Gastrocnemius medialis (tissue), 4 donors: ENCODE measurements at regions not wholly inside any gene's neighbourhood (a gene's known extent, or its start where the extent isn't known, plus 50 kb on each side); places are given as distances from the start of the nearest gene placed in this dataset.

Source experiments
- ATAC-seq, 2 donors: fragments of 150-250 bp; one replicate each; pipeline ENCODE4 v1.9.1; 2016
- DNase-seq, 2 donors: peaks; one replicate each; pipeline ENCODE4 v3.0.0-alpha.2; 2019
- H3K27ac ChIP-seq, 4 donors: fragments of 200-600 bp; sonication (generic); 1 replicate in 1 of 4; 2 replicates in 3 of 4; pipeline ENCODE4 v1.5.1; 2016 to 2018; ENCODE audit warnings: mild to moderate bottlenecking in 2 of 4, moderate library complexity in 1 of 4
- H3K27me3 ChIP-seq, 3 donors: fragments of 200-600 bp; sonication (generic) in 2 of 3; 1 replicate in 1 of 3; 2 replicates in 2 of 3; pipeline versions ENCODE4 v1.5.1 to v1.6.0; 2016 to 2019; ENCODE audit warnings: mild to moderate bottlenecking in 1 of 3, moderate library complexity in 1 of 3
- H3K36me3 ChIP-seq, 2 donors: fragments of 200-600 bp; sonication (generic) in 1 of 2; one replicate each; pipeline ENCODE4 v1.5.1; 2017 to 2018
- H3K4me1 ChIP-seq, 2 donors: fragments of 200-600 bp; sonication (generic) in 1 of 2; one replicate each; pipeline ENCODE4 v1.5.1; 2016 to 2017; ENCODE audit warnings: mild to moderate bottlenecking in 2 of 2
- H3K4me3 ChIP-seq, 4 donors: fragments of 200-600 bp; sonication (generic) in 3 of 4; 1 replicate in 1 of 4; 2 replicates in 3 of 4; pipeline ENCODE4 v1.5.1; 2016 to 2019; ENCODE audit warnings: mild to moderate bottlenecking in 2 of 4
- H3K9me3 ChIP-seq, 3 donors: fragments of 200-600 bp; sonication (generic) in 2 of 3; 1 replicate in 1 of 3; 2 replicates in 2 of 3; pipeline ENCODE4 v1.5.1; 2016 to 2019
- POLR2A ChIP-seq, 2 donors: fragments of 450-650 bp; IDR thresholded peaks; one replicate each; pipeline ENCODE4 v1.6.1; 2017; ENCODE audit warnings: antibody characterized with exemption in 2 of 2, mild to moderate bottlenecking in 2 of 2, moderate library complexity in 2 of 2
- in situ Hi-C, 4 donors: fragments of 200-750 bp; cut with MboI; loops; one replicate each; pipeline versions ENCODE4 v1.15.0 to v1.8.0; 2017; ENCODE audit warnings: low sequenced_read_pairs in 4 of 4
- intact Hi-C: fragments of 100-400 bp; cut with DNase I; formaldehyde crosslinking; loops from one replicate; pipeline ENCODE4 v1.15.1; 2023; ENCODE audit warnings: low total_unique reads
- TF ChIP-seq, protein P1 (sequence below), 5 experiments: fragments of 450-650 bp in 3 of 5; fragments of 200-600 bp in 2 of 5; sonication (generic) in 2 of 5; IDR thresholded peaks in 4 of 5; conservative IDR thresholded peaks in 1 of 5; 1 replicate in 4 of 5; 2 replicates in 1 of 5; pipeline ENCODE4 v1.5.1; 2016 to 2019; ENCODE audit warnings: antibody characterized with exemption in 5 of 5, mild to moderate bottlenecking in 3 of 5, moderate library complexity in 3 of 5

DNA sequence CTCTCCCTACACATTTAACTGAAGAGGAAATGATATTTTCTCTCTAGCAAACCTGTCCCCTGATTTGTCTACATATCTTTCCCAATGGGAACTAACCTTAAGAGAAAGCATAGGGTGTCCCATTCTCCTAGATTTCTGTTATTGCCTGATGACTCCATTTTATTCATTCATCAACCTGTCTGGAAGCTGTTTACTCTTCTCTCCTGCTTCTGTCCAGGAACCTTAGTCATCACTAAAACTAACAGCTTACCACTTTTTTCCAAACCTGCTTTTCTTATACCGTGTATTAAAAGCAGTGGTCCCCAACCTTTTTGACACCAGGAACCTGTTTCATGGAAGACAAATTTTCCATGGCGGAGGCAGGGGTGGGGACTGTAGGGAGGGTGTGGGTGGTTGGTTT, 473.3 kb upstream of the PCDH15 start:
- no peak overlapping the region for H3K27ac ChIP-seq
- no peaks in the 10 kb centered on the region for H3K36me3 ChIP-seq
- DNase-seq = no peak
- no peaks in the 10 kb centered on the region for H3K27me3 ChIP-seq
- in situ Hi-C loops (no loop called here), intact Hi-C loops (no loop called here)
- no peaks in the 10 kb centered on the region for H3K4me1 ChIP-seq
- no peak for TF ChIP-seq POLR2A (IDR thresholded peaks at IDR 0.05)
- TF ChIP-seq, protein P1, sequence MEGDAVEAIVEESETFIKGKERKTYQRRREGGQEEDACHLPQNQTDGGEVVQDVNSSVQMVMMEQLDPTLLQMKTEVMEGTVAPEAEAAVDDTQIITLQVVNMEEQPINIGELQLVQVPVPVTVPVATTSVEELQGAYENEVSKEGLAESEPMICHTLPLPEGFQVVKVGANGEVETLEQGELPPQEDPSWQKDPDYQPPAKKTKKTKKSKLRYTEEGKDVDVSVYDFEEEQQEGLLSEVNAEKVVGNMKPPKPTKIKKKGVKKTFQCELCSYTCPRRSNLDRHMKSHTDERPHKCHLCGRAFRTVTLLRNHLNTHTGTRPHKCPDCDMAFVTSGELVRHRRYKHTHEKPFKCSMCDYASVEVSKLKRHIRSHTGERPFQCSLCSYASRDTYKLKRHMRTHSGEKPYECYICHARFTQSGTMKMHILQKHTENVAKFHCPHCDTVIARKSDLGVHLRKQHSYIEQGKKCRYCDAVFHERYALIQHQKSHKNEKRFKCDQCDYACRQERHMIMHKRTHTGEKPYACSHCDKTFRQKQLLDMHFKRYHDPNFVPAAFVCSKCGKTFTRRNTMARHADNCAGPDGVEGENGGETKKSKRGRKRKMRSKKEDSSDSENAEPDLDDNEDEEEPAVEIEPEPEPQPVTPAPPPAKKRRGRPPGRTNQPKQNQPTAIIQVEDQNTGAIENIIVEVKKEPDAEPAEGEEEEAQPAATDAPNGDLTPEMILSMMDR (IDR thresholded peaks at IDR 0.05 in 4 of 5, conservative IDR thresholded peaks at IDR 0.05 in 1 of 5) = no peak
- ATAC-seq = no peak
- no peak overlapping the region for H3K4me3 ChIP-seq
- no peaks in the 10 kb centered on the region for H3K9me3 ChIP-seq

DNA sequence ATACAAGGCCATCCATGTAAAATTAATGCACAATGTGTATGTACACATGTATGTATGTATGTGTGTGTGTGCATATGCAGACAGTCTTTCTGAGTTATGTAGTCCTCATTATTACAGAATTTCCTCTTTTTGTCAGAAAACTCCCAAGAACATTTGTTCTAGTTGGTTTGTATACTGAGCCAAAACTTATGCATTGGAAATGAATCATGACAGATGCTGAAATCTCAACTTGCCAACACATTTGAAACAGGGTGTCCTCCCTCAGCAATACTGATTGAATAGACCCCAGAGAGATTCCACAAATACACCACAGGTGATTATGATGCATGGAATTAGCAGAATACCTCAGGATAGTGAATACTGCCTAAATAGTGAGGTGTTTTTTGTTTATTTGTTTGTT, 472.9 kb upstream of the PCDH15 start:
- no peaks in the 10 kb centered on the region for H3K36me3 ChIP-seq
- no peaks in the 10 kb centered on the region for H3K27me3 ChIP-seq
- DNase-seq = no peak
- intact Hi-C loops (no loop called here), in situ Hi-C loops (no loop called here)
- TF ChIP-seq, protein P1 (IDR thresholded peaks at IDR 0.05 in 4 of 5, conservative IDR thresholded peaks at IDR 0.05 in 1 of 5) = no peak
- no peak for TF ChIP-seq POLR2A (IDR thresholded peaks at IDR 0.05)
- no peaks in the 10 kb centered on the region for H3K4me1 ChIP-seq
- no peak overlapping the region for H3K4me3 ChIP-seq
- ATAC-seq = no peak
- H3K9me3 ChIP-seq = no peaks in the 10 kb centered on the region
- H3K27ac ChIP-seq = no peak overlapping the region

DNA sequence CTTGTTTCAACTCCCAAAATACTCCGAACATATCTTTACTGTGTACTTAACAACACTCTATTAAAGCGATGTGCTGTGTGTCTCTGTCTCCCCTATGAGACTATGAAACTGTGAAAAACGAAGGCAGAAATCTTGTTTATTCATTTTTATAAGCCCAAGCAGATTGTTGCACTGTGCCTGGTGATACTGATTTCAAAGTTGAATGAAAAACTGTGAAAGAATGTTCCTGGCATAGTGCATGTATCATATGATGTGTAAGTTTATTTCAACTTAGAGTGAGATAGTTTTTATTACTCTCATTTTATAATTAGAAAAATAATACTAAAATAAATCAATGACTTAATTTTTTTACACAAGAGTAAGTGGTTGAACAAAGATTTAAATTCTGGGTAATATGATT, 471.9 kb upstream of the PCDH15 start:
- Histone ChIP-seq H3K36me3 (no peaks in the 10 kb centered on the region), H3K27me3 (no peaks in the 10 kb centered on the region), H3K27ac (no peak overlapping the region), H3K9me3 (no peaks in the 10 kb centered on the region), H3K4me1 (no peaks in the 10 kb centered on the region), H3K4me3 (no peak overlapping the region)
- TF ChIP-seq POLR2A (IDR thresholded peaks at IDR 0.05) = no peak
- TF ChIP-seq, protein P1 (IDR thresholded peaks at IDR 0.05 in 4 of 5, conservative IDR thresholded peaks at IDR 0.05 in 1 of 5) = no peak
- DNase-seq (no peak), ATAC-seq (no peak)
- intact Hi-C loops = no loop called here
- in situ Hi-C loops = no loop called here

DNA sequence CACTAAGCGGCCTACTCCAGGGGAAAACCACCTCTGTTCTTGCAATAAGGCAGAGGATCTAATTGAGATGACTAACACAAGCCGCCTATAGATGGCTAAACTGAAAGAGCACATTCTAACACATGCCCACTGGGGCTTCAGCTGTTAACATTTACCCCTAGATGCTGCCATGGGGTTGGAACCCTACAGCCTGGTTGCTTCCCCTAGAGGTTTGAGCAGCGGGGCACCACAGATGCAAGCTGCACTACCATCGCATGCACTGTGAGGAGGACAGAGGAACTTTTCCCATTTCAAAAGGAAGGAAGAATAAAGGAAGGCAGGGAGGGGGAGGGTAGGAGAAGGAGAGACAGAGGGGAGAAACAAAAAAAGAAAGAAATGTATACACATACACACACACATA, 465.8 kb upstream of the PCDH15 start:
- no peaks in the 10 kb centered on the region for H3K4me1 ChIP-seq
- no peaks in the 10 kb centered on the region for H3K27me3 ChIP-seq
- ATAC-seq (no peak), DNase-seq (no peak)
- in situ Hi-C loops = no loop called here
- intact Hi-C loops = no loop called here
- H3K27ac ChIP-seq = no peak overlapping the region
- no peaks in the 10 kb centered on the region for H3K36me3 ChIP-seq
- H3K4me3 ChIP-seq = no peak overlapping the region
- no peaks in the 10 kb centered on the region for H3K9me3 ChIP-seq
- no peak for TF ChIP-seq POLR2A (IDR thresholded peaks at IDR 0.05)
- TF ChIP-seq, protein P1 (IDR thresholded peaks at IDR 0.05 in 4 of 5, conservative IDR thresholded peaks at IDR 0.05 in 1 of 5) = no peak

DNA sequence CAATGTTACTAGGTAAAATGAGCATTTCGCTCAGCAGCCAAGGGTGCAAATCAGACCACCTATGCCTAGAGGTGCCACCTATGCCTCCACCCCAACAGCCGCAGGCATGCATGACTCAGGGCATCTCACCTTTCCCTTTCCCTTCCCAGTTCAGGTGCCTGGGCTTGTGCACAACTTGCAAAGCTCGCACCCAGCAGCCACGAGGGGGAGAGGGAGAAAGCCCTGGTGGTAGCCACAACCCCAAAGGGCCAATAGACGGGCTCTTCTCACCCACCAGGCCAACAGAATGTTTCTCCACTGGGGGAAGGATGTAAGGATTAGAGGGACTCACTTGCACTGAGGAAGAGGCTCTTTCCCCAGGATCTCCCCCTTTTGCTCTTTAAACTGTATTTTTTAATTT, 462.3 kb upstream of the PCDH15 start:
- H3K27ac ChIP-seq = no peak overlapping the region
- intact Hi-C loops = no loop called here
- in situ Hi-C loops = no loop called here

More for the DNA sequence above, 462.3 kb upstream of the PCDH15 start:
- no peak for TF ChIP-seq POLR2A (IDR thresholded peaks at IDR 0.05)
- TF ChIP-seq, protein P1 (IDR thresholded peaks at IDR 0.05 in 4 of 5, conservative IDR thresholded peaks at IDR 0.05 in 1 of 5) = no peak
- no peak for ATAC-seq
- Histone ChIP-seq H3K4me1 (no peaks in the 10 kb centered on the region), H3K4me3 (no peak overlapping the region), H3K36me3 (no peaks in the 10 kb centered on the region), H3K9me3 (no peaks in the 10 kb centered on the region), H3K27me3 (no peaks in the 10 kb centered on the region)
- DNase-seq = no peak
